ENCODE measurements at regions not wholly inside any gene's neighbourhood (a gene's known extent, or its start where the extent isn't known, plus 50 kb on each side); places are given as distances from the start of the nearest gene placed in this dataset.
A peak's percentile ranks its signal among the peaks of the same experiment; 100 is the strongest.

GRCh38 chr11:109785714-109786113 lies 307.5 kb upstream of the ZC3H12C start:
- TF ChIP-seq GLIS3 (CRISPR knock-in tag; IDR thresholded peaks at IDR 0.05) (0 out of 2 replicates have a peak, but pooled peaks have one; percentile 31), CSRNP3 (CRISPR knock-in tag; IDR thresholded peaks at IDR 0.05) (0 out of 2 replicates have a peak, but pooled peaks have one; percentile 60), OSR1 (CRISPR knock-in tag; IDR thresholded peaks at IDR 0.05) (no peak), POU6F1 (CRISPR knock-in tag; IDR thresholded peaks at IDR 0.05; ENCODE audit: borderline replicate concordance, low read depth) (peak; percentile 80; the same call in 1 of the 2 replicates), ISL1 (CRISPR knock-in tag; IDR thresholded peaks at IDR 0.05) (peak; percentile 97), ZC3H10 (CRISPR knock-in tag; IDR thresholded peaks at IDR 0.05) (peak; percentile 77; the same call in 1 of the 2 replicates), SNAI2 (CRISPR knock-in tag; IDR thresholded peaks at IDR 0.05) (peak; percentile 61; the same call in 1 of the 2 replicates), ZFP3 (CRISPR knock-in tag; IDR thresholded peaks at IDR 0.05) (peak; percentile 51; the same call in 1 of the 2 replicates), TCF4 (CRISPR knock-in tag; IDR thresholded peaks at IDR 0.05; ENCODE audit: borderline replicate concordance) (peak; percentile 62), ESRRG (CRISPR knock-in tag; IDR thresholded peaks at IDR 0.05) (no peak), BACH2 (CRISPR knock-in tag; IDR thresholded peaks at IDR 0.05; ENCODE audit: borderline replicate concordance) (no peak)
- TF ChIP-seq, protein P1, sequence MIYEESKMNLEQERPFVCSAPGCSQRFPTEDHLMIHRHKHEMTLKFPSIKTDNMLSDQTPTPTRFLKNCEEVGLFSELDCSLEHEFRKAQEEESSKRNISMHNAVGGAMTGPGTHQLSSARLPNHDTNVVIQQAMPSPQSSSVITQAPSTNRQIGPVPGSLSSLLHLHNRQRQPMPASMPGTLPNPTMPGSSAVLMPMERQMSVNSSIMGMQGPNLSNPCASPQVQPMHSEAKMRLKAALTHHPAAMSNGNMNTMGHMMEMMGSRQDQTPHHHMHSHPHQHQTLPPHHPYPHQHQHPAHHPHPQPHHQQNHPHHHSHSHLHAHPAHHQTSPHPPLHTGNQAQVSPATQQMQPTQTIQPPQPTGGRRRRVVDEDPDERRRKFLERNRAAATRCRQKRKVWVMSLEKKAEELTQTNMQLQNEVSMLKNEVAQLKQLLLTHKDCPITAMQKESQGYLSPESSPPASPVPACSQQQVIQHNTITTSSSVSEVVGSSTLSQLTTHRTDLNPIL (CRISPR knock-in tag; IDR thresholded peaks at IDR 0.05; ENCODE audit: low read depth): peak; percentile 98
- TF ChIP-seq, protein P2, sequence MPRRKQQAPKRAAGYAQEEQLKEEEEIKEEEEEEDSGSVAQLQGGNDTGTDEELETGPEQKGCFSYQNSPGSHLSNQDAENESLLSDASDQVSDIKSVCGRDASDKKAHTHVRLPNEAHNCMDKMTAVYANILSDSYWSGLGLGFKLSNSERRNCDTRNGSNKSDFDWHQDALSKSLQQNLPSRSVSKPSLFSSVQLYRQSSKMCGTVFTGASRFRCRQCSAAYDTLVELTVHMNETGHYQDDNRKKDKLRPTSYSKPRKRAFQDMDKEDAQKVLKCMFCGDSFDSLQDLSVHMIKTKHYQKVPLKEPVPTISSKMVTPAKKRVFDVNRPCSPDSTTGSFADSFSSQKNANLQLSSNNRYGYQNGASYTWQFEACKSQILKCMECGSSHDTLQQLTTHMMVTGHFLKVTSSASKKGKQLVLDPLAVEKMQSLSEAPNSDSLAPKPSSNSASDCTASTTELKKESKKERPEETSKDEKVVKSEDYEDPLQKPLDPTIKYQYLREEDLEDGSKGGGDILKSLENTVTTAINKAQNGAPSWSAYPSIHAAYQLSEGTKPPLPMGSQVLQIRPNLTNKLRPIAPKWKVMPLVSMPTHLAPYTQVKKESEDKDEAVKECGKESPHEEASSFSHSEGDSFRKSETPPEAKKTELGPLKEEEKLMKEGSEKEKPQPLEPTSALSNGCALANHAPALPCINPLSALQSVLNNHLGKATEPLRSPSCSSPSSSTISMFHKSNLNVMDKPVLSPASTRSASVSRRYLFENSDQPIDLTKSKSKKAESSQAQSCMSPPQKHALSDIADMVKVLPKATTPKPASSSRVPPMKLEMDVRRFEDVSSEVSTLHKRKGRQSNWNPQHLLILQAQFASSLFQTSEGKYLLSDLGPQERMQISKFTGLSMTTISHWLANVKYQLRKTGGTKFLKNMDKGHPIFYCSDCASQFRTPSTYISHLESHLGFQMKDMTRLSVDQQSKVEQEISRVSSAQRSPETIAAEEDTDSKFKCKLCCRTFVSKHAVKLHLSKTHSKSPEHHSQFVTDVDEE (CRISPR knock-in tag; IDR thresholded peaks at IDR 0.05): peak; percentile 66; the same call in 1 of the 2 replicates
- ATAC-seq: peak; percentile 57

GRCh38 chr11:109788948-109789490 lies 304.2 kb upstream of the ZC3H12C start:
- ATAC-seq: no peak
- TF ChIP-seq ARNTL (CRISPR knock-in tag; IDR thresholded peaks at IDR 0.05; ENCODE audit: borderline replicate concordance, low read depth) (no peak), TCF4 (CRISPR knock-in tag; IDR thresholded peaks at IDR 0.05; ENCODE audit: borderline replicate concordance) (peak; percentile 36; the same call in 1 of the 2 replicates), BACH2 (CRISPR knock-in tag; IDR thresholded peaks at IDR 0.05; ENCODE audit: borderline replicate concordance) (no peak), POU6F1 (CRISPR knock-in tag; IDR thresholded peaks at IDR 0.05; ENCODE audit: borderline replicate concordance, low read depth) (no peak), ISL1 (CRISPR knock-in tag; IDR thresholded peaks at IDR 0.05) (no peak)
- TF ChIP-seq, protein P2 (CRISPR knock-in tag; IDR thresholded peaks at IDR 0.05): 0 out of 2 replicates have a peak, but pooled peaks have one; percentile 38

DNA sequence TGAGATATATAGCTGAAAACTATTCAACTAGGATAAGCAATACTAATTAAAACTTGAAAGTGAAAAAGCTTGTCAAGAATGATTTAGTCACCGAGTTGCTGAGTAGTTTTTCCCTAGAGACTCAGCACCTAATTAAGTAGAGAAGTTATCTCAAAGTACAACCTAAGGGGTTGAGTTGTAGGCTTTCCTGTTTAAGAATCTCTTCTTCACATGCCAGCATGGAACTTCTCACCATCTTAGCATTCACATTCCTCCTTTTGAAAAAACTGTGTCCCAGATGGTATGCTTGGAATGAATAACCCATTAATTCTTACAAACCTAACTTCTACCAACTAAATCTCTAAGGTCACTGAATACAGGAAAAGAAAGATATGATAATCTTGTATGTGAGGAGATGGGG lies 303.3 kb upstream of the ZC3H12C start:
- ATAC-seq: no peak
- TF ChIP-seq PPARA (CRISPR knock-in tag; IDR thresholded peaks at IDR 0.05; ENCODE audit: borderline replicate concordance) (no peak), OSR1 (CRISPR knock-in tag; IDR thresholded peaks at IDR 0.05) (no peak), ISL1 (CRISPR knock-in tag; IDR thresholded peaks at IDR 0.05) (no peak), ZNF565 (CRISPR knock-in tag; conservative IDR thresholded peaks at IDR 0.05; ENCODE audit: low read depth) (no peak), ZNF8 (CRISPR knock-in tag; IDR thresholded peaks at IDR 0.05) (no peak), BACH2 (CRISPR knock-in tag; IDR thresholded peaks at IDR 0.05; ENCODE audit: borderline replicate concordance) (no peak)
- TF ChIP-seq, protein P2 (CRISPR knock-in tag; IDR thresholded peaks at IDR 0.05): no peak
- TF ChIP-seq, protein P3, sequence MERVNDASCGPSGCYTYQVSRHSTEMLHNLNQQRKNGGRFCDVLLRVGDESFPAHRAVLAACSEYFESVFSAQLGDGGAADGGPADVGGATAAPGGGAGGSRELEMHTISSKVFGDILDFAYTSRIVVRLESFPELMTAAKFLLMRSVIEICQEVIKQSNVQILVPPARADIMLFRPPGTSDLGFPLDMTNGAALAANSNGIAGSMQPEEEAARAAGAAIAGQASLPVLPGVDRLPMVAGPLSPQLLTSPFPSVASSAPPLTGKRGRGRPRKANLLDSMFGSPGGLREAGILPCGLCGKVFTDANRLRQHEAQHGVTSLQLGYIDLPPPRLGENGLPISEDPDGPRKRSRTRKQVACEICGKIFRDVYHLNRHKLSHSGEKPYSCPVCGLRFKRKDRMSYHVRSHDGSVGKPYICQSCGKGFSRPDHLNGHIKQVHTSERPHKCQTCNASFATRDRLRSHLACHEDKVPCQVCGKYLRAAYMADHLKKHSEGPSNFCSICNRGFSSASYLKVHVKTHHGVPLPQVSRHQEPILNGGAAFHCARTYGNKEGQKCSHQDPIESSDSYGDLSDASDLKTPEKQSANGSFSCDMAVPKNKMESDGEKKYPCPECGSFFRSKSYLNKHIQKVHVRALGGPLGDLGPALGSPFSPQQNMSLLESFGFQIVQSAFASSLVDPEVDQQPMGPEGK (CRISPR knock-in tag; IDR thresholded peaks at IDR 0.05; ENCODE audit: borderline replicate concordance): no peak

Data from SK-N-SH treated with all-trans-retinoic acid at 6 μM for 48 hours (cell line).